Keratinocyte (primary cell): ENCODE measurements at regions not wholly inside any gene's neighbourhood (a gene's known extent, or its start where the extent isn't known, plus 50 kb on each side); places are given as distances from the start of the nearest gene placed in this dataset.

ENCODE experiments used
- EZH2 ChIP-seq: IDR thresholded peaks from one replicate; pipeline ENCODE4 v1.6.1; 2012; ENCODE audit warnings: inconsistent platforms, mild to moderate bottlenecking, low read length, moderate library complexity
- TF ChIP-seq, protein P1 (sequence below), 3 experiments: IDR thresholded peaks in 1 of 3; conservative IDR thresholded peaks in 1 of 3; optimal IDR thresholded peaks in 1 of 3; 2 replicates in 2 of 3; 3 replicates in 1 of 3; pipeline versions ENCODE3 to v1.5.1; 2011; ENCODE audit warnings: low read length in 3 of 3, mild to moderate bottlenecking in 3 of 3, moderate library complexity in 2 of 3, control low read depth in 1 of 3, inconsistent platforms in 1 of 3; ENCODE audit not compliant: insufficient read depth in 2 of 3; ENCODE audit errors: extremely low read depth in 1 of 3

DNA sequence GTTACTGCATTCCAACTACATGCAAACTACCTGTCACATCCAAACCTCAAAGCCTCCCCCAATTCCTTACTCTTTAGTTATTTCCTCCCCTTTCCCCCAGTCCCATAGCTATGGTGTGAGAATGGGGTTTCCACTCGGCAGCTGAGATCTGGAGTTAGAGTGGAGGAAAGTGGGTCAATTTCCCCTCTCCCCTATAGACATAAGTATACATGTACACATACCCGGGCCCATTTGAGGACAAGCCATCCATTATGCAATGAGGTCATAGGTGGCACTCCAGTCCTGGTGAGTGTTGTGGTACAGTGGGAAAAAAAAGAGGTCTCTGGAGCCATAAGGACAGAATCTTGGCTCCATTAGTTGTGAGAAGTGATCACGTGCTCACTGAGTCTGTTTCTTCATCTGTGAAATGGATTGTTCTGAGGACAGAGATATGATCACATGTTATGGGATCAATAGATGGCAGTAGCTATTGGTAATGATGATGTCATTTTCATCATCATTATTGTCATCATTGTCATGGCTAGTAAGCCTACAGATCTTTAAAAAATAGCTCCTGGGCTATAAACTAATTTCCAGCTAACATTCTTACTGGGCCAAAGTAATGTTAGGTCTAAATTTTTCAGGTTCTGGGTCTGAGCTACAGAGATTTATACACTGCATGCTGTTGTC lies 119.0 kb downstream of the BCL2L11 start:
- TF ChIP-seq, protein P1, sequence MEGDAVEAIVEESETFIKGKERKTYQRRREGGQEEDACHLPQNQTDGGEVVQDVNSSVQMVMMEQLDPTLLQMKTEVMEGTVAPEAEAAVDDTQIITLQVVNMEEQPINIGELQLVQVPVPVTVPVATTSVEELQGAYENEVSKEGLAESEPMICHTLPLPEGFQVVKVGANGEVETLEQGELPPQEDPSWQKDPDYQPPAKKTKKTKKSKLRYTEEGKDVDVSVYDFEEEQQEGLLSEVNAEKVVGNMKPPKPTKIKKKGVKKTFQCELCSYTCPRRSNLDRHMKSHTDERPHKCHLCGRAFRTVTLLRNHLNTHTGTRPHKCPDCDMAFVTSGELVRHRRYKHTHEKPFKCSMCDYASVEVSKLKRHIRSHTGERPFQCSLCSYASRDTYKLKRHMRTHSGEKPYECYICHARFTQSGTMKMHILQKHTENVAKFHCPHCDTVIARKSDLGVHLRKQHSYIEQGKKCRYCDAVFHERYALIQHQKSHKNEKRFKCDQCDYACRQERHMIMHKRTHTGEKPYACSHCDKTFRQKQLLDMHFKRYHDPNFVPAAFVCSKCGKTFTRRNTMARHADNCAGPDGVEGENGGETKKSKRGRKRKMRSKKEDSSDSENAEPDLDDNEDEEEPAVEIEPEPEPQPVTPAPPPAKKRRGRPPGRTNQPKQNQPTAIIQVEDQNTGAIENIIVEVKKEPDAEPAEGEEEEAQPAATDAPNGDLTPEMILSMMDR (optimal IDR thresholded peaks at IDR 0.05 in 1 of 3, IDR thresholded peaks at IDR 0.05 in 1 of 3, conservative IDR thresholded peaks at IDR 0.05 in 1 of 3; ENCODE audit: extremely low read depth in 1 of 3, insufficient read depth in 2 of 3, low read length in 3 of 3), result no peak
- TF ChIP-seq EZH2, result no peak
